HUES64 (cell line): ENCODE measurements at regions not wholly inside any gene's neighbourhood (a gene's known extent, or its start where the extent isn't known, plus 50 kb on each side); places are given as distances from the start of the nearest gene placed in this dataset.

ENCODE experiments used
- H3K27ac ChIP-seq: 2 replicates; pipeline ENCODE4 v1.7.0; 2013; ENCODE audit warnings: low read depth, low read length, inconsistent platforms
- H3K27me3 ChIP-seq: 2 replicates; pipeline ENCODE4 v1.6.1; 2013; ENCODE audit warnings: mild to moderate bottlenecking, low read length; ENCODE audit not compliant: insufficient read depth
- H3K36me3 ChIP-seq: 2 replicates; pipeline ENCODE4 v1.6.1; 2013; ENCODE audit warnings: mild to moderate bottlenecking, low read length; ENCODE audit not compliant: insufficient read depth
- H3K4me1 ChIP-seq: 2 replicates; pipeline ENCODE4 v1.6.1; 2013; ENCODE audit warnings: mild to moderate bottlenecking, low read length, moderate library complexity; ENCODE audit not compliant: insufficient read depth
- H3K4me3 ChIP-seq: 2 replicates; pipeline ENCODE4 v1.5.1; 2013; ENCODE audit warnings: mild to moderate bottlenecking, low read length, moderate library complexity
- H3K9ac ChIP-seq: 2 replicates; pipeline ENCODE4 v1.6.1; 2013; ENCODE audit warnings: mild to moderate bottlenecking, low read depth, low read length
- H3K9me3 ChIP-seq: 2 replicates; pipeline ENCODE4 v1.6.1; 2013; ENCODE audit warnings: low read depth, low read length; ENCODE audit not compliant: insufficient read depth
- WGBS: fragments of 150-250, 120-280 bp; methylation state at CpG from one replicate; pipeline ENCODE4 v1.1.7; 2013; ENCODE audit warnings: missing lambda C conversion rate; 5-methylcytosine and 5-hydroxymethylcytosine counted together

GRCh38 chr9:16223074-16223871 is 647.2 kb downstream of the BNC2 start:
- no peaks in the 10 kb centered on the region for H3K36me3 ChIP-seq
- H3K27ac ChIP-seq: no peak overlapping the region
- H3K4me1 ChIP-seq: peaks cover 18% of the 10 kb centered on the region
- H3K4me3 ChIP-seq: no peak overlapping the region
- no peaks in the 10 kb centered on the region for H3K9me3 ChIP-seq
- H3K27me3 ChIP-seq: no peaks in the 10 kb centered on the region
- 90% methylated on average over 17 of the region's 17 CpGs for WGBS
- no peak overlapping the region for H3K9ac ChIP-seq

- Histone ChIP-seq H3K4me1 (no peaks in the 10 kb centered on the region), H3K9me3 (peaks cover 14% of the 10 kb centered on the region; the same call in 1 of the 2 replicates), H3K9ac (no peak overlapping the region), H3K27ac (no peak overlapping the region), H3K4me3 (no peak overlapping the region), H3K27me3 (no peaks in the 10 kb centered on the region), H3K36me3 (no peaks in the 10 kb centered on the region)
- WGBS: 97% methylated on average over 10 of the region's 10 CpGs
Measured at GRCh38 chr9:16230731-16231130, 639.7 kb downstream of the BNC2 start.

GRCh38 chr9:16236311-16236710 is 634.2 kb downstream of the BNC2 start:
- 92% methylated on average over 7 of the region's 8 CpGs for WGBS
- no peak overlapping the region for H3K4me3 ChIP-seq

GRCh38 chr9:16236882-16237281 is 633.6 kb downstream of the BNC2 start:
- Histone ChIP-seq H3K27me3 (no peaks in the 10 kb centered on the region), H3K9ac (no peak overlapping the region), H3K36me3 (no peaks in the 10 kb centered on the region), H3K4me3 (no peak overlapping the region), H3K27ac (no peak overlapping the region), H3K9me3 (peaks cover 14% of the 10 kb centered on the region; the same call in 1 of the 2 replicates), H3K4me1 (no peaks in the 10 kb centered on the region)
- 97% methylated on average over 7 of the region's 7 CpGs for WGBS

More at GRCh38 chr9:16236311-16236710, 634.2 kb downstream of the BNC2 start:
- no peak overlapping the region for H3K27ac ChIP-seq
- H3K9ac ChIP-seq: no peak overlapping the region
- no peaks in the 10 kb centered on the region for H3K36me3 ChIP-seq
- peaks cover 14% of the 10 kb centered on the region; the same call in 1 of the 2 replicates for H3K9me3 ChIP-seq
- no peaks in the 10 kb centered on the region for H3K4me1 ChIP-seq
- H3K27me3 ChIP-seq: no peaks in the 10 kb centered on the region

GRCh38 chr9:16238623-16239138 is 631.8 kb downstream of the BNC2 start:
- no peak overlapping the region for H3K27ac ChIP-seq

GRCh38 chr9:16241231-16241630 is 629.2 kb downstream of the BNC2 start:
- no peaks in the 10 kb centered on the region for H3K9me3 ChIP-seq
- no peak overlapping the region for H3K27ac ChIP-seq
- WGBS: 96% methylated on average over 3 of the region's 3 CpGs
- no peaks in the 10 kb centered on the region for H3K27me3 ChIP-seq
- H3K4me1 ChIP-seq: peaks cover 9% of the 10 kb centered on the region; the same call in 1 of the 2 replicates
- H3K36me3 ChIP-seq: no peaks in the 10 kb centered on the region
- no peak overlapping the region for H3K9ac ChIP-seq
- H3K4me3 ChIP-seq: no peak overlapping the region

More at GRCh38 chr9:16238623-16239138, 631.8 kb downstream of the BNC2 start:
- no peaks in the 10 kb centered on the region for H3K27me3 ChIP-seq
- H3K9me3 ChIP-seq: peaks cover 11% of the 10 kb centered on the region; the same call in 1 of the 2 replicates
- H3K4me1 ChIP-seq: peaks cover 9% of the 10 kb centered on the region; the same call in 1 of the 2 replicates
- WGBS: 96% methylated on average over 4 of the region's 5 CpGs
- H3K4me3 ChIP-seq: no peak overlapping the region
- no peak overlapping the region for H3K9ac ChIP-seq
- no peaks in the 10 kb centered on the region for H3K36me3 ChIP-seq

GRCh38 chr9:16243798-16244197 is 626.7 kb downstream of the BNC2 start:
- WGBS: 44% methylated on average over 5 of the region's 5 CpGs
- Histone ChIP-seq H3K9ac (no peak overlapping the region), H3K27me3 (no peaks in the 10 kb centered on the region), H3K9me3 (no peaks in the 10 kb centered on the region), H3K27ac (no peak overlapping the region), H3K4me1 (peaks cover 9% of the 10 kb centered on the region; the same call in 1 of the 2 replicates), H3K4me3 (no peak overlapping the region), H3K36me3 (no peaks in the 10 kb centered on the region)

GRCh38 chr9:16245756-16246440 is 624.6 kb downstream of the BNC2 start:
- Histone ChIP-seq H3K27me3 (no peaks in the 10 kb centered on the region), H3K9ac (no peak overlapping the region), H3K4me3 (no peak overlapping the region), H3K27ac (no peak overlapping the region), H3K4me1 (peaks cover 9% of the 10 kb centered on the region; the same call in 1 of the 2 replicates), H3K9me3 (no peaks in the 10 kb centered on the region), H3K36me3 (no peaks in the 10 kb centered on the region)
- WGBS: 67% methylated on average over 1 of the region's 1 CpG

- Histone ChIP-seq H3K36me3 (no peaks in the 10 kb centered on the region), H3K9me3 (no peaks in the 10 kb centered on the region), H3K27ac (no peak overlapping the region), H3K4me1 (peaks cover 9% of the 10 kb centered on the region; the same call in 1 of the 2 replicates), H3K27me3 (no peaks in the 10 kb centered on the region), H3K9ac (no peak overlapping the region), H3K4me3 (no peak overlapping the region)
- 93% methylated on average over 6 of the region's 6 CpGs for WGBS
Measured at GRCh38 chr9:16246785-16247184, 623.7 kb downstream of the BNC2 start.

GRCh38 chr9:16247188-16247875 is 623.1 kb downstream of the BNC2 start:
- Histone ChIP-seq H3K36me3 (no peaks in the 10 kb centered on the region), H3K9me3 (no peaks in the 10 kb centered on the region), H3K27me3 (no peaks in the 10 kb centered on the region), H3K9ac (no peak overlapping the region), H3K4me1 (peaks cover 5% of the 10 kb centered on the region; the same call in 1 of the 2 replicates), H3K4me3 (no peak overlapping the region), H3K27ac (no peak overlapping the region)
- 94% methylated on average over 5 of the region's 5 CpGs for WGBS
